B cell (primary cell): ENCODE measurements at regions not wholly inside any gene's neighbourhood (a gene's known extent, or its start where the extent isn't known, plus 50 kb on each side); places are given as distances from the start of the nearest gene placed in this dataset.

Source experiments
- ATAC-seq: fragments of 200-7000 bp; cut with Tn5 transposase; one replicate; pipeline ENCODE4 v1.10.0; 2021; ENCODE audit warnings: low read depth, mild to moderate bottlenecking, moderate number of reproducible peaks, moderate library complexity
- CTCF ChIA-PET: fragments of 350-600 bp; sonication (Branson Sonifier 250); formaldehyde crosslinking; loops from one replicate; lab custom pipeline; 2021; ENCODE audit warnings: antibody characterized with exemption, inconsistent platforms; lab: Charles Lee
- POLR2A ChIA-PET: fragments of 350-600 bp; sonication (Branson Sonifier 250); formaldehyde crosslinking; loops from one replicate; lab custom pipeline; 2021; ENCODE audit warnings: antibody characterized with exemption; lab: Charles Lee
- DNase-seq: peaks from one replicate; pipeline ENCODE4 v3.0.0; 2013
- H2AFZ ChIP-seq: 2 replicates; pipeline ENCODE4 v1.6.1; 2012; ENCODE audit warnings: mild to moderate bottlenecking, low read depth, low read length; ENCODE audit not compliant: insufficient read depth, poor library complexity, severe bottlenecking
- H3K27ac ChIP-seq, 2 donors: 1 replicate in 1 of 2; 2 replicates in 1 of 2; pipeline ENCODE4 v1.5.1; 2012 to 2013; ENCODE audit warnings: low read length in 2 of 2, mild to moderate bottlenecking in 2 of 2, moderate library complexity in 1 of 2
- H3K27me3 ChIP-seq, 4 experiments: fragments of 200-600 bp in 1 of 4; sonication (generic) in 1 of 4; replicated peaks in 1 of 4; 1 replicate in 2 of 4; 2 replicates in 2 of 4; pipeline versions ENCODE4 v1.6.1 to v1.7.0; 2013 to 2016; ENCODE audit warnings: low read length in 3 of 4, mild to moderate bottlenecking in 2 of 4, mixed read lengths in 1 of 4, moderate library complexity in 1 of 4; ENCODE audit not compliant: insufficient read depth in 4 of 4, control insufficient read depth in 3 of 4; ENCODE audit errors: control extremely low read depth in 1 of 4
- H3K36me3 ChIP-seq, 2 experiments: replicated peaks in 1 of 2; 1 replicate in 1 of 2; 2 replicates in 1 of 2; pipeline versions ENCODE4 v1.6.1 to v1.7.1; 2013; ENCODE audit warnings: low read length in 1 of 2; ENCODE audit not compliant: insufficient read depth in 2 of 2, control insufficient read depth in 1 of 2; ENCODE audit errors: control extremely low read depth in 1 of 2, extremely low read depth in 1 of 2
- H3K4me1 ChIP-seq, 2 donors: fragments of 200-600 bp in 1 of 2; sonication (generic) in 1 of 2; 1 replicate in 1 of 2; 2 replicates in 1 of 2; pipeline versions ENCODE4 v1.5.1 to v1.6.1; 2013 to 2017; ENCODE audit warnings: low read length in 2 of 2; ENCODE audit not compliant: control insufficient read depth in 2 of 2, insufficient read depth in 2 of 2
- H3K4me2 ChIP-seq: replicated peaks from 2 replicates; pipeline ENCODE3; 2012; ENCODE audit warnings: mild to moderate bottlenecking, low read depth, low read length; ENCODE audit not compliant: poor library complexity, severe bottlenecking
- H3K4me3 ChIP-seq, 5 experiments: fragments of 200-600 bp in 1 of 5; sonication (generic) in 1 of 5; 1 replicate in 3 of 5; 2 replicates in 2 of 5; pipeline versions ENCODE4 v1.5.1 to v1.7.0; 2011 to 2016; ENCODE audit warnings: low read length in 4 of 5, mild to moderate bottlenecking in 4 of 5, low read depth in 2 of 5, control low read depth in 1 of 5, moderate library complexity in 1 of 5; ENCODE audit not compliant: insufficient read depth in 1 of 5; ENCODE audit errors: control extremely low read depth in 1 of 5, extremely low read depth in 1 of 5
- H3K79me2 ChIP-seq: fragments of 200-600 bp; sonication (generic); one replicate; pipeline ENCODE4 v1.6.0; 2016; ENCODE audit warnings: low read length; ENCODE audit not compliant: control insufficient read depth, insufficient read depth
- H3K9ac ChIP-seq: fragments of 200-600 bp; sonication (generic); 2 replicates; pipeline ENCODE4 v1.6.1; 2017; ENCODE audit warnings: mild to moderate bottlenecking, low read length, moderate library complexity
- H3K9me3 ChIP-seq, 3 donors: one replicate each; pipeline versions ENCODE4 v1.6.1 to v1.7.1; 2013; ENCODE audit warnings: low read length in 2 of 3; ENCODE audit not compliant: control insufficient read depth in 2 of 3, insufficient read depth in 1 of 3; ENCODE audit errors: control extremely low read depth in 1 of 3
- H4K20me1 ChIP-seq: 2 replicates; pipeline ENCODE4 v1.6.0; 2012; ENCODE audit warnings: mild to moderate bottlenecking, low read length; ENCODE audit not compliant: insufficient read depth, control insufficient read depth, poor library complexity, severe bottlenecking
- H3K27ac Mint-ChIP-seq: one replicate; pipeline ENCODE4 v1.8.0; 2021; ENCODE audit warnings: mixed read lengths
- H3K27me3 Mint-ChIP-seq: one replicate; pipeline ENCODE4 v1.8.0; 2021; ENCODE audit warnings: mixed read lengths
- H3K4me1 Mint-ChIP-seq: one replicate; pipeline ENCODE4 v1.8.0; 2021; ENCODE audit warnings: mixed read lengths
- H3K4me3 Mint-ChIP-seq: one replicate; pipeline ENCODE4 v1.8.0; 2021; ENCODE audit warnings: mixed read lengths
- H3K9me3 Mint-ChIP-seq: one replicate; pipeline ENCODE4 v1.8.0; 2022; ENCODE audit warnings: mixed read lengths; ENCODE audit not compliant: insufficient read depth
- EZH2 ChIP-seq: IDR thresholded peaks from 2 replicates; pipeline ENCODE4 v1.6.1; 2012; ENCODE audit warnings: borderline replicate concordance, low read depth, mild to moderate bottlenecking, moderate library complexity, low read length; ENCODE audit not compliant: insufficient read depth, poor library complexity, severe bottlenecking
- WGBS: methylation state at CpG from one replicate; pipeline ENCODE4 v1.1.5; 2013; ENCODE audit warnings: missing lambda C conversion rate; ENCODE audit not compliant: insufficient coverage; 5-methylcytosine and 5-hydroxymethylcytosine counted together
- intact Hi-C: fragments of 100-400 bp; cut with micrococcal nuclease; formaldehyde crosslinking; loops from one replicate; pipeline ENCODE4 v1.10.0; 2022
- TF ChIP-seq, protein P1 (sequence below): fragments of 200-600 bp; IDR thresholded peaks from one replicate; pipeline ENCODE4 v1.8.0; 2022; ENCODE audit warnings: antibody characterized with exemption, mild to moderate bottlenecking

DNA sequence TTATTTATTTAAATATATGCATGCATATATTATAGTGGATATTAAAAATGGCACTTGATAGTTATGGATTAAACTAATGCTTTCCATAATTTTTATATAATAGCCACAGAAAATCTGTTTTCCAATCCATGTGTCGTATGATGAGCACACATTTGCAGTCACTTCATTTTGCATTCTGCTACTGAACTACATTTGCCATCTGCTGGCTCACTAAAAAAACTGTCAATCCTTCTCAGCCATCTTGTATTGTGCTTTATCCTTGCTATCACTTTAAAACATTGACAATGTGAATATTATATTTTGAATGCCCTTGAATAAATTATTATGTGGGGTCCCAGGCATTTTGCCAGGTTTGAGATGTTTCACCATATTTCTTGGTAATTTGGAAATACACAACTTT lies 586.6 kb downstream of the DNAH5 start:
- no peaks in the 10 kb centered on the region for H3K4me1 ChIP-seq
- no peak overlapping the region for H3K4me3 Mint-ChIP-seq
- H3K9ac ChIP-seq = no peak overlapping the region
- WGBS = no CpG with 5 or more reads among the region's 1 CpG
- H3K4me1 Mint-ChIP-seq = no peaks in the 10 kb centered on the region
- intact Hi-C loops = no loop called here
- H3K79me2 ChIP-seq = no peaks in the 10 kb centered on the region
- POLR2A ChIA-PET = no interaction called here
- H3K36me3 ChIP-seq = no peaks in the 10 kb centered on the region
- H3K27ac Mint-ChIP-seq = no peak overlapping the region
- H3K9me3 Mint-ChIP-seq = peaks cover 5% of the 10 kb centered on the region
- H3K27me3 ChIP-seq = no peaks in the 10 kb centered on the region
- ATAC-seq (no peak), DNase-seq (no peak)
- no peak overlapping the region for H3K27ac ChIP-seq
- TF ChIP-seq, protein P1, sequence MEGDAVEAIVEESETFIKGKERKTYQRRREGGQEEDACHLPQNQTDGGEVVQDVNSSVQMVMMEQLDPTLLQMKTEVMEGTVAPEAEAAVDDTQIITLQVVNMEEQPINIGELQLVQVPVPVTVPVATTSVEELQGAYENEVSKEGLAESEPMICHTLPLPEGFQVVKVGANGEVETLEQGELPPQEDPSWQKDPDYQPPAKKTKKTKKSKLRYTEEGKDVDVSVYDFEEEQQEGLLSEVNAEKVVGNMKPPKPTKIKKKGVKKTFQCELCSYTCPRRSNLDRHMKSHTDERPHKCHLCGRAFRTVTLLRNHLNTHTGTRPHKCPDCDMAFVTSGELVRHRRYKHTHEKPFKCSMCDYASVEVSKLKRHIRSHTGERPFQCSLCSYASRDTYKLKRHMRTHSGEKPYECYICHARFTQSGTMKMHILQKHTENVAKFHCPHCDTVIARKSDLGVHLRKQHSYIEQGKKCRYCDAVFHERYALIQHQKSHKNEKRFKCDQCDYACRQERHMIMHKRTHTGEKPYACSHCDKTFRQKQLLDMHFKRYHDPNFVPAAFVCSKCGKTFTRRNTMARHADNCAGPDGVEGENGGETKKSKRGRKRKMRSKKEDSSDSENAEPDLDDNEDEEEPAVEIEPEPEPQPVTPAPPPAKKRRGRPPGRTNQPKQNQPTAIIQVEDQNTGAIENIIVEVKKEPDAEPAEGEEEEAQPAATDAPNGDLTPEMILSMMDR = no peak
- TF ChIP-seq EZH2 = no peak
- H2AFZ ChIP-seq = no peak overlapping the region
- H3K27me3 Mint-ChIP-seq = no peaks in the 10 kb centered on the region
- CTCF ChIA-PET = no interaction called here
- no peak overlapping the region for H3K4me2 ChIP-seq
- no peak overlapping the region for H3K4me3 ChIP-seq
- H3K9me3 ChIP-seq = no peaks in the 10 kb centered on the region
- no peaks in the 10 kb centered on the region for H4K20me1 ChIP-seq

DNA sequence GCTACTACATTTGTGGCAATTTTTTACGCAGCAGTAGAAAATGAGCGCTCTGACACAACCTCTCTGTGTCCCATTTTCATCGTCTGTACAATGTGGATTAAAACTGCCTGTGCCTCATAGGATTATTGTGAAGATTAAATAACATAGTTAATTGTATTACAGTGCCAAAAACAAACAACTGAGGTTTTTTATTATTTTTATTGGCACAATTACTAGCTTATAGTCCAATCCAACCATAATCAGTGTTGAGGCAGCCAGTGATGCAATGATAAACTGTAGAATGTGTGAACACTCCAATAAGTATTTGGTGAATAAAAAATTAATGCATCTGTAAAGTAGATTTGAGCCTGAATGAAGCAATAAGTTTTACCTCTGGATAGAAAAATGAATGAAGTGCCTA lies 588.3 kb downstream of the DNAH5 start:
- Histone ChIP-seq H3K9me3 (no peaks in the 10 kb centered on the region), H3K79me2 (no peaks in the 10 kb centered on the region), H3K9ac (no peak overlapping the region), H2AFZ (no peak overlapping the region), H3K27me3 (no peaks in the 10 kb centered on the region), H3K4me1 (no peaks in the 10 kb centered on the region), H3K36me3 (no peaks in the 10 kb centered on the region), H4K20me1 (no peaks in the 10 kb centered on the region), H3K4me2 (no peak overlapping the region), H3K27ac (no peak overlapping the region), H3K4me3 (no peak overlapping the region)
- ATAC-seq (no peak), DNase-seq (no peak)
- POLR2A ChIA-PET = no interaction called here
- no peaks in the 10 kb centered on the region for H3K27me3 Mint-ChIP-seq
- no peak overlapping the region for H3K4me3 Mint-ChIP-seq
- CTCF ChIA-PET = no interaction called here
- 100% methylated on average over 2 of the region's 3 CpGs for WGBS
- no peaks in the 10 kb centered on the region for H3K4me1 Mint-ChIP-seq
- intact Hi-C loops = no loop called here
- TF ChIP-seq, protein P1 = no peak
- TF ChIP-seq EZH2 = no peak
- no peak overlapping the region for H3K27ac Mint-ChIP-seq
- peaks cover 3% of the 10 kb centered on the region for H3K9me3 Mint-ChIP-seq
